Subcutaneous abdominal adipose tissue (tissue), 5 donors: ENCODE measurements at regions not wholly inside any gene's neighbourhood (a gene's known extent, or its start where the extent isn't known, plus 50 kb on each side); places are given as distances from the start of the nearest gene placed in this dataset.
"Not testable (repeated sequence)": the region's sequence is repeated elsewhere in the genome, so short reads cannot be mapped to it uniquely, and the experiment has no call there.

ENCODE experiments used
- H3K27ac ChIP-seq: one replicate; pipeline ENCODE4 v1.7.0; 2013; ENCODE audit warnings: low read depth, mild to moderate bottlenecking, inconsistent platforms, low read length, moderate library complexity
- H3K27me3 ChIP-seq, 5 donors: one replicate each; pipeline ENCODE4 v1.7.0; 2013; ENCODE audit warnings: low read length in 5 of 5, inconsistent platforms in 1 of 5; ENCODE audit not compliant: control insufficient read depth in 5 of 5, insufficient read depth in 4 of 5
- H3K36me3 ChIP-seq, 5 donors: one replicate each; pipeline ENCODE4 v1.7.0; 2013; ENCODE audit warnings: low read length in 5 of 5; ENCODE audit not compliant: control insufficient read depth in 5 of 5, insufficient read depth in 5 of 5
- H3K4me1 ChIP-seq, 5 donors: one replicate each; pipeline ENCODE4 v1.7.0; 2013; ENCODE audit warnings: low read length in 5 of 5, mild to moderate bottlenecking in 3 of 5, moderate library complexity in 1 of 5; ENCODE audit not compliant: control insufficient read depth in 5 of 5, insufficient read depth in 5 of 5
- H3K4me3 ChIP-seq, 5 donors: one replicate each; pipeline ENCODE4 v1.7.0; 2013; ENCODE audit warnings: low read length in 5 of 5, low read depth in 1 of 5
- H3K9ac ChIP-seq, 5 donors: one replicate each; pipeline ENCODE4 v1.7.0; 2013; ENCODE audit warnings: low read length in 5 of 5, mild to moderate bottlenecking in 4 of 5, moderate library complexity in 3 of 5
- H3K9me3 ChIP-seq, 5 donors: one replicate each; pipeline ENCODE4 v1.7.0; 2013; ENCODE audit warnings: low read length in 5 of 5; ENCODE audit not compliant: control insufficient read depth in 5 of 5
- donor health status: healthy.
- donor health status: healthy.
- donor health status: healthy.
- donor health status: healthy.
- donor health status: healthy.

- H3K4me1 ChIP-seq, H3K9ac ChIP-seq, H3K27me3 ChIP-seq, H3K4me3 ChIP-seq, H3K27ac ChIP-seq, H3K36me3 ChIP-seq: not testable (repeated sequence)
- peaks cover 0 to 11% (median 6%) of the 10 kb centered on the region in 5 donors for H3K9me3 ChIP-seq
Observed at GRCh38 chr15:70227918-70228317, 130.2 kb upstream of the TLE3 start.

GRCh38 chr15:70227147-70227546, 129.4 kb upstream of the TLE3 start:
- H3K4me3 ChIP-seq: no peak overlapping the region
- H3K9me3 ChIP-seq: peaks cover 0 to 7% (median 6%) of the 10 kb centered on the region in 5 donors
- no peaks in the 10 kb centered on the region for H3K27me3 ChIP-seq
- H3K27ac ChIP-seq: no peak overlapping the region
- no peak overlapping the region for H3K9ac ChIP-seq
- no peaks in the 10 kb centered on the region for H3K4me1 ChIP-seq
- no peaks in the 10 kb centered on the region for H3K36me3 ChIP-seq

- H3K4me1 ChIP-seq: no peaks in the 10 kb centered on the region
- H3K9me3 ChIP-seq: peaks cover 0 to 3% (median 2%) of the 10 kb centered on the region in 5 donors
- H3K36me3 ChIP-seq: no peaks in the 10 kb centered on the region
- no peak overlapping the region for H3K27ac ChIP-seq
- H3K9ac ChIP-seq: no peak overlapping the region
- no peak overlapping the region for H3K4me3 ChIP-seq
- H3K27me3 ChIP-seq: no peaks in the 10 kb centered on the region
Observed at GRCh38 chr15:70226337-70226980, 128.7 kb upstream of the TLE3 start.

- Histone ChIP-seq H3K4me3 (no peak overlapping the region), H3K9ac (no peak overlapping the region), H3K27ac (no peak overlapping the region), H3K9me3 (no peaks in the 10 kb centered on the region), H3K4me1 (no peaks in the 10 kb centered on the region), H3K27me3 (no peaks in the 10 kb centered on the region), H3K36me3 (no peaks in the 10 kb centered on the region)
Observed at GRCh38 chr15:70225416-70225815, 127.7 kb upstream of the TLE3 start.

GRCh38 chr15:70222606-70223005, 124.9 kb upstream of the TLE3 start:
- no peaks in the 10 kb centered on the region for H3K36me3 ChIP-seq
- no peaks in the 10 kb centered on the region for H3K4me1 ChIP-seq
- H3K9ac ChIP-seq: no peak overlapping the region
- no peak overlapping the region for H3K4me3 ChIP-seq
- H3K9me3 ChIP-seq: no peaks in the 10 kb centered on the region
- no peaks in the 10 kb centered on the region for H3K27me3 ChIP-seq
- no peak overlapping the region for H3K27ac ChIP-seq

GRCh38 chr15:70220490-70221096, 122.9 kb upstream of the TLE3 start:
- Histone ChIP-seq H3K4me1 (peaks cover 0 to 4% (median 0%) of the 10 kb centered on the region in 5 donors), H3K36me3 (no peaks in the 10 kb centered on the region), H3K4me3 (no peak overlapping the region), H3K9ac (no peak overlapping the region), H3K27ac (no peak overlapping the region), H3K9me3 (no peaks in the 10 kb centered on the region), H3K27me3 (no peaks in the 10 kb centered on the region)

GRCh38 chr15:70219966-70220365, 122.2 kb upstream of the TLE3 start:
- no peak overlapping the region for H3K9ac ChIP-seq
- peaks cover 0 to 4% (median 0%) of the 10 kb centered on the region in 5 donors for H3K4me1 ChIP-seq
- no peaks in the 10 kb centered on the region for H3K9me3 ChIP-seq
- H3K36me3 ChIP-seq: no peaks in the 10 kb centered on the region
- H3K27me3 ChIP-seq: no peaks in the 10 kb centered on the region
- H3K4me3 ChIP-seq: no peak overlapping the region
- H3K27ac ChIP-seq: no peak overlapping the region

GRCh38 chr15:70219256-70219895, 121.7 kb upstream of the TLE3 start:
- Histone ChIP-seq H3K9ac (no peak overlapping the region), H3K4me1 (peaks cover 0 to 4% (median 0%) of the 10 kb centered on the region in 5 donors)

GRCh38 chr15:70217226-70218160, 119.8 kb upstream of the TLE3 start:
- Histone ChIP-seq H3K9me3 (no peaks in the 10 kb centered on the region), H3K27ac (no peak overlapping the region), H3K9ac (no peak overlapping the region), H3K4me1 (peaks cover 0 to 8% (median 4%) of the 10 kb centered on the region in 5 donors), H3K27me3 (peaks cover 0 to 7% (median 0%) of the 10 kb centered on the region in 5 donors), H3K4me3 (no peak overlapping the region), H3K36me3 (no peaks in the 10 kb centered on the region)

More at GRCh38 chr15:70219256-70219895, 121.7 kb upstream of the TLE3 start:
- Histone ChIP-seq H3K27ac (no peak overlapping the region), H3K27me3 (no peaks in the 10 kb centered on the region), H3K9me3 (no peaks in the 10 kb centered on the region), H3K4me3 (no peak overlapping the region), H3K36me3 (no peaks in the 10 kb centered on the region)
